ENCODE measurements at regions not wholly inside any gene's neighbourhood (a gene's known extent, or its start where the extent isn't known, plus 50 kb on each side); places are given as distances from the start of the nearest gene placed in this dataset.

GRCh38 chr4:24705016-24705753 lies 90.2 kb upstream of the SOD3 start:
- TF ChIP-seq CTCF (IDR thresholded peaks at IDR 0.05) (no peak), POLR2A (IDR thresholded peaks at IDR 0.05) (no peak)

All from body of pancreas (tissue), 4 donors.